H1 (cell line): ENCODE measurements at regions not wholly inside any gene's neighbourhood (a gene's known extent, or its start where the extent isn't known, plus 50 kb on each side); places are given as distances from the start of the nearest gene placed in this dataset.

Source experiments
- CTCF ChIA-PET: fragments of 300-600 bp; sonication (Branson Sonifier 250); formaldehyde crosslinking; loops from one replicate; lab custom pipeline; 2021; ENCODE audit not compliant: partially characterized antibody; lab: Charles Lee
- POLR2A ChIA-PET: fragments of 300-600 bp; sonication (Branson Sonifier 250); formaldehyde crosslinking; loops from one replicate; lab custom pipeline; 2021; ENCODE audit warnings: inconsistent platforms; ENCODE audit not compliant: partially characterized antibody; lab: Charles Lee
- DNase-seq, 2 experiments: peaks; one replicate each; pipeline versions ENCODE4 v3.0.0 to v3.0.0-alpha.2; 2010 to 2022; ENCODE audit warnings: low spot score in 2 of 2, low read depth in 1 of 2, mixed read lengths in 1 of 2
- FAIRE-seq: peaks from 2 replicates; lab custom pipeline; 2011; peaks lifted over from hg19 to GRCh38; lab: Jason Lieb, UNC
- H2AFZ ChIP-seq: 2 replicates; pipeline ENCODE4 v1.8.1; 2012; ENCODE audit warnings: low read length, inconsistent platforms
- H2AK5ac ChIP-seq: 2 replicates; pipeline ENCODE4 v1.6.1; 2013; ENCODE audit warnings: low read depth, low read length
- H2BK120ac ChIP-seq: replicated peaks from 2 replicates; pipeline ENCODE3; 2013; ENCODE audit warnings: low read depth, low read length, inconsistent platforms
- H2BK12ac ChIP-seq: 2 replicates; pipeline ENCODE4 v1.6.1; 2013; ENCODE audit warnings: low read depth, low read length
- H2BK15ac ChIP-seq: 2 replicates; pipeline ENCODE4 v1.6.1; 2013; ENCODE audit warnings: low read length
- H2BK20ac ChIP-seq: 2 replicates; pipeline ENCODE4 v1.6.1; 2013; ENCODE audit warnings: low read length
- H2BK5ac ChIP-seq: 2 replicates; pipeline ENCODE4 v1.6.1; 2013; ENCODE audit warnings: low read depth, low read length
- H3K14ac ChIP-seq: 2 replicates; pipeline ENCODE4 v1.6.1; 2013; ENCODE audit warnings: inconsistent platforms; ENCODE audit not compliant: insufficient read length
- H3K18ac ChIP-seq: 2 replicates; pipeline ENCODE4 v1.6.1; 2013; ENCODE audit warnings: low read length; ENCODE audit errors: extremely low read depth
- H3K23ac ChIP-seq: 2 replicates; pipeline ENCODE4 v1.6.1; 2013; ENCODE audit warnings: inconsistent platforms; ENCODE audit not compliant: insufficient read length
- H3K23me2 ChIP-seq: 2 replicates; pipeline ENCODE4 v1.6.1; 2013; ENCODE audit warnings: low read depth, low read length
- H3K27ac ChIP-seq: 2 replicates; pipeline ENCODE4 v1.6.1; 2011; ENCODE audit warnings: low read depth, low read length, inconsistent platforms
- H3K27me3 ChIP-seq, 4 experiments: replicated peaks in 1 of 4; 1 replicate in 1 of 4; 2 replicates in 3 of 4; pipeline versions ENCODE4 v1.6.1 to v1.8.1; 2011 to 2013; ENCODE audit warnings: low read length in 3 of 4, mild to moderate bottlenecking in 3 of 4, inconsistent platforms in 2 of 4, mixed read lengths in 2 of 4, moderate library complexity in 1 of 4; ENCODE audit not compliant: control insufficient read depth in 3 of 4, insufficient read depth in 3 of 4; ENCODE audit errors: extremely low read depth in 1 of 4
- H3K36me3 ChIP-seq, 4 experiments: 2 replicates each; pipeline versions ENCODE4 v1.6.1 to v1.8.1; 2011 to 2013; ENCODE audit warnings: mild to moderate bottlenecking in 4 of 4, low read length in 3 of 4, moderate library complexity in 2 of 4, control low read depth in 1 of 4, inconsistent platforms in 1 of 4; ENCODE audit not compliant: insufficient read depth in 4 of 4, control insufficient read depth in 2 of 4
- H3K4ac ChIP-seq: replicated peaks from 2 replicates; pipeline ENCODE3; 2013; ENCODE audit warnings: low read length, low read depth, mixed read lengths, inconsistent platforms; ENCODE audit not compliant: insufficient read length
- H3K4me1 ChIP-seq, 4 experiments: replicated peaks in 1 of 4; 1 replicate in 1 of 4; 2 replicates in 3 of 4; pipeline versions ENCODE4 v1.6.1 to v1.8.1; 2011 to 2013; ENCODE audit warnings: low read length in 3 of 4, inconsistent platforms in 2 of 4, mixed read lengths in 1 of 4; ENCODE audit not compliant: insufficient read depth in 4 of 4, control insufficient read depth in 3 of 4
- H3K4me2 ChIP-seq, 2 experiments: 2 replicates each; pipeline versions ENCODE4 v1.6.1 to v1.8.1; 2011 to 2013; ENCODE audit warnings: low read depth in 2 of 2, low read length in 2 of 2, control low read depth in 1 of 2, inconsistent platforms in 1 of 2, mild to moderate bottlenecking in 1 of 2; ENCODE audit not compliant: insufficient read depth in 1 of 2
- H3K4me3 ChIP-seq, 4 experiments: fragments of 200-600, 300-600 bp in 1 of 4; sonication (generic), shearing (Covaris generic), sonication (Bioruptor Twin) in 1 of 4; 2 replicates each; pipeline versions ENCODE4 v1.5.1 to v1.8.1; 2011 to 2016; ENCODE audit warnings: low read length in 4 of 4, low read depth in 3 of 4, control low read depth in 2 of 4, inconsistent platforms in 2 of 4, mild to moderate bottlenecking in 2 of 4, mixed read lengths in 1 of 4, moderate library complexity in 1 of 4; ENCODE audit not compliant: insufficient read depth in 2 of 4; ENCODE audit errors: extremely low read depth in 1 of 4
- H3K56ac ChIP-seq: replicated peaks from 2 replicates; pipeline ENCODE3; 2013; ENCODE audit warnings: low read depth, mild to moderate bottlenecking, mixed read lengths, low read length, inconsistent platforms; ENCODE audit not compliant: insufficient read length
- H3K79me1 ChIP-seq: 2 replicates; pipeline ENCODE4 v1.6.1; 2013; ENCODE audit warnings: low read depth, low read length, control low read depth
- H3K79me2 ChIP-seq, 2 experiments: 2 replicates each; pipeline versions ENCODE4 v1.6.1 to v1.8.1; 2012 to 2013; ENCODE audit warnings: low read length in 2 of 2, mild to moderate bottlenecking in 2 of 2, inconsistent platforms in 1 of 2; ENCODE audit not compliant: insufficient read depth in 2 of 2, control insufficient read depth in 1 of 2
- H3K9ac ChIP-seq, 4 experiments: replicated peaks in 1 of 4; 1 replicate in 1 of 4; 2 replicates in 3 of 4; pipeline versions ENCODE4 v1.6.1 to v1.8.1; 2011 to 2013; ENCODE audit warnings: low read depth in 3 of 4, low read length in 3 of 4, control low read depth in 2 of 4, mild to moderate bottlenecking in 2 of 4, moderate library complexity in 2 of 4, inconsistent platforms in 1 of 4; ENCODE audit errors: extremely low read depth in 1 of 4
- H3K9me3 ChIP-seq, 2 experiments: 2 replicates each; pipeline versions ENCODE4 v1.6.1 to v1.8.1; 2012 to 2013; ENCODE audit warnings: mild to moderate bottlenecking in 2 of 2, moderate library complexity in 2 of 2, control low read depth in 1 of 2, inconsistent platforms in 1 of 2, low read depth in 1 of 2, low read length in 1 of 2, mixed read lengths in 1 of 2; ENCODE audit not compliant: insufficient read depth in 2 of 2
- H4K20me1 ChIP-seq, 2 experiments: replicated peaks in 1 of 2; 2 replicates each; pipeline versions ENCODE3 to v1.8.1; 2011 to 2013; ENCODE audit warnings: inconsistent platforms in 2 of 2, low read length in 2 of 2, mild to moderate bottlenecking in 1 of 2; ENCODE audit not compliant: insufficient read depth in 2 of 2, control insufficient read depth in 1 of 2
- H4K5ac ChIP-seq: 2 replicates; pipeline ENCODE4 v1.6.1; 2013; ENCODE audit warnings: low read length, low read depth, mixed read lengths, inconsistent platforms; ENCODE audit not compliant: insufficient read length
- H4K8ac ChIP-seq: 2 replicates; pipeline ENCODE4 v1.8.0; 2013; ENCODE audit warnings: mild to moderate bottlenecking, moderate library complexity, low read length, inconsistent platforms; ENCODE audit not compliant: insufficient read depth; ENCODE audit errors: extremely low read depth
- H4K91ac ChIP-seq: replicated peaks from 2 replicates; pipeline ENCODE3; 2013; ENCODE audit warnings: low read length, mixed read lengths, inconsistent platforms; ENCODE audit not compliant: insufficient read length
- CEBPB ChIP-seq: IDR thresholded peaks from 2 replicates; pipeline ENCODE4 v1.6.1; 2012; ENCODE audit warnings: low read depth, low read length
- CTBP2 ChIP-seq: IDR thresholded peaks from 2 replicates; pipeline ENCODE4 v1.7.0; 2011; ENCODE audit warnings: borderline replicate concordance, mild to moderate bottlenecking, moderate library complexity, mixed read lengths, low read length; ENCODE audit not compliant: insufficient read depth, insufficient read length
- FOSL1 ChIP-seq: IDR thresholded peaks from 2 replicates; pipeline ENCODE4 v1.6.1; 2011; ENCODE audit warnings: mild to moderate bottlenecking, low read depth, low read length, moderate library complexity; ENCODE audit not compliant: insufficient read depth
- KDM1A ChIP-seq: fragments of 200-600, 300-600 bp; sonication (generic); IDR thresholded peaks from 2 replicates; pipeline ENCODE4 v1.7.1; 2016; ENCODE audit warnings: mild to moderate bottlenecking, low read length, borderline replicate concordance
- KDM5A ChIP-seq: fragments of 200-600 bp; IDR thresholded peaks from 2 replicates; pipeline ENCODE4 v1.7.1; 2012; ENCODE audit warnings: mild to moderate bottlenecking, low read length, inconsistent platforms, mixed read lengths
- MAFK ChIP-seq: IDR thresholded peaks from 2 replicates; pipeline ENCODE4 v1.6.1; 2012; ENCODE audit warnings: low read depth, mild to moderate bottlenecking, improper control_type of control experiment, low read length
- RBBP5 ChIP-seq: IDR thresholded peaks from 2 replicates; pipeline ENCODE4 v1.7.1; 2012; ENCODE audit warnings: low read depth, mild to moderate bottlenecking, inconsistent platforms, low read length, moderate library complexity, borderline replicate concordance
- RFX5 ChIP-seq: IDR thresholded peaks from 2 replicates; pipeline ENCODE4 v1.6.1; 2011; ENCODE audit warnings: low read depth, low read length, improper control_type of control experiment, borderline replicate concordance
- RXRA ChIP-seq: IDR thresholded peaks from 2 replicates; pipeline ENCODE4 v1.6.1; 2011; ENCODE audit warnings: low read depth, mild to moderate bottlenecking, low read length, moderate library complexity; ENCODE audit not compliant: insufficient read depth
- SUZ12 ChIP-seq: fragments of 200-600 bp; sonication (generic); IDR thresholded peaks from 2 replicates; pipeline ENCODE4 v1.6.1; 2012; ENCODE audit warnings: mild to moderate bottlenecking, inconsistent platforms, low read length, moderate library complexity, mixed read lengths
- TBP ChIP-seq: IDR thresholded peaks from 2 replicates; pipeline ENCODE4 v1.6.1; 2011; ENCODE audit warnings: low read depth, low read length, improper control_type of control experiment
- TCF12 ChIP-seq: IDR thresholded peaks from 2 replicates; pipeline ENCODE4 v1.6.1; 2011; ENCODE audit warnings: low read depth, mild to moderate bottlenecking, low read length
- WGBS, 2 experiments: shearing (Covaris generic) in 1 of 2; methylation state at CpG; one replicate each; pipeline versions ENCODE4 v1.1.6 to v1.1.7; 2013 to 2015; ENCODE audit warnings: low lambda C conversion rate in 2 of 2, mixed read lengths in 2 of 2, inconsistent platforms in 1 of 2, low coverage in 1 of 2, missing lambda C conversion rate in 1 of 2; ENCODE audit not compliant: insufficient replicate concordance in 2 of 2, insufficient coverage in 1 of 2, insufficient read length in 1 of 2; ENCODE audit errors: extremely low coverage in 1 of 2, missing lambda C conversion rate in 1 of 2; 5-methylcytosine and 5-hydroxymethylcytosine counted together
- TF ChIP-seq, protein P1 (sequence below): IDR thresholded peaks from 2 replicates; pipeline ENCODE4 v1.6.1; 2011; ENCODE audit warnings: low read depth, mild to moderate bottlenecking, low read length; ENCODE audit not compliant: insufficient read depth

DNA sequence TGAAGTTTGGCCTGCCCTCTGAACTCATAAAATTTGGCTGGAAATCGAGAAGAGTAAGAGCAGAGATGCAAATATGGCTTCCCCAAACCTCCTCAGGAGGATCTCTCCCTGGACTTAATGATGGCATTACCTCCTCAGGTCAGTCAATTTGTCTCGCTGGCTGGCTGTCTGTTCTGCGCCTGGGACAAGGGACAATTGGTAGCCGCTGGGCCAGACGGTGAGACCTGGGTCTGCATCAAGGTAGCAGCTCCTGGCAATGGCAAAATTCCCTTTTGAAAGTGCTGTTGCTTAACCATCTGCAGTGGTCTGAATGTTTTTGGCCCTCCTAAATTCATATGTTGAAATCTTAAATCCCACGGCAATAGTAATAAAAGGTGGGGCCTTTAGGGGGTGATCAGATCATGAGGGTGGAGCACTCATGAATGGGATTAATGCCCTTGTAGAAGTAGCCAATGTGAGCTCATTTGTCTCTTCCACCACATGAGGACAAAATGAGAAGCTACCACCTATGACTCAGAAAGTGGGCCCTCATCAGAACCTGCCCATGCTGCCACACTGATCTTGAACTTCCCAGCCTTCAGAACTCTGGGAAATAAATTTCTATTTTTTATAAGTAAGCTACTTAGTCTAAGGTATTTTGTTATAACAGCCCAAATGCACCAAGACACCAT is 439.3 kb upstream of the KLF4 start:
- Histone ChIP-seq H3K56ac (no peak overlapping the region), H2AFZ (no peak overlapping the region), H4K20me1 (no peaks in the 10 kb centered on the region), H3K4me2 (no peak overlapping the region), H2BK5ac (no peak overlapping the region), H3K18ac (no peak overlapping the region), H3K4ac (no peak overlapping the region), H2BK12ac (no peak overlapping the region), H3K4me3 (no peak overlapping the region), H3K36me3 (no peaks in the 10 kb centered on the region), H3K79me1 (no peaks in the 10 kb centered on the region), H3K9ac (no peak overlapping the region), H2AK5ac (no peak overlapping the region), H2BK15ac (no peak overlapping the region), H3K23ac (no peak overlapping the region), H4K91ac (no peak overlapping the region), H3K9me3 (no peaks in the 10 kb centered on the region), H3K27ac (no peak overlapping the region), H3K23me2 (no peaks in the 10 kb centered on the region), H2BK20ac (no peak overlapping the region), H2BK120ac (no peak overlapping the region), H4K8ac (no peak overlapping the region), H3K79me2 (no peaks in the 10 kb centered on the region), H3K4me1 (no peaks in the 10 kb centered on the region), H4K5ac (no peak overlapping the region), H3K27me3 (no peaks in the 10 kb centered on the region), H3K14ac (no peak overlapping the region)
- no peak for DNase-seq
- ChIA-PET POLR2A (no interaction called here), CTCF (interaction anchor here (1.4 kb wide), 1 partner anchor 9 kb away, joined by 5 read pairs; no protein-coding TSS in a partner anchor)
- WGBS, 2 experiments: 93% methylated on average over 6 of the region's 6 CpGs; no CpG with 5 or more reads in 1 of the 2 experiments
- no peak for FAIRE-seq
- TF ChIP-seq RXRA: no peak
- TF ChIP-seq TCF12: no peak
- TF ChIP-seq RFX5: no peak
- TF ChIP-seq CEBPB: no peak
- no peak for TF ChIP-seq RBBP5
- TF ChIP-seq CTBP2: no peak
- TF ChIP-seq KDM5A: no peak
- no peak for TF ChIP-seq MAFK
- TF ChIP-seq, protein P1, sequence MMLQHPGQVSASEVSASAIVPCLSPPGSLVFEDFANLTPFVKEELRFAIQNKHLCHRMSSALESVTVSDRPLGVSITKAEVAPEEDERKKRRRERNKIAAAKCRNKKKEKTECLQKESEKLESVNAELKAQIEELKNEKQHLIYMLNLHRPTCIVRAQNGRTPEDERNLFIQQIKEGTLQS: no peak
- no peak for TF ChIP-seq TBP
- no peak for TF ChIP-seq KDM1A
- TF ChIP-seq FOSL1: no peak
- TF ChIP-seq SUZ12: no peak
